ENCODE measurements at regions not wholly inside any gene's neighbourhood (a gene's known extent, or its start where the extent isn't known, plus 50 kb on each side); places are given as distances from the start of the nearest gene placed in this dataset.

GRCh38 chr16:9599415-9600120, 508.1 kb downstream of the HAPSTR1 start:
- ATAC-seq (no peak), DNase-seq (no peak)
- no peaks in the 10 kb centered on the region for H3K36me3 ChIP-seq (ENCODE audit: low read depth)
- no peaks in the 10 kb centered on the region for H3K9me3 ChIP-seq
- intact Hi-C loops (cut with DNase I, micrococcal nuclease), result no loop called here
- TF ChIP-seq CTCF (IDR thresholded peaks at IDR 0.05), result no peak
- H3K4me3 ChIP-seq, result no peak overlapping the region
- H3K4me1 ChIP-seq (ENCODE audit: low read depth), result no peaks in the 10 kb centered on the region

- H3K4me3 ChIP-seq, result no peak overlapping the region
- no peak for DNase-seq
- ATAC-seq, result no peak
- H3K4me1 ChIP-seq (ENCODE audit: low read depth), result no peaks in the 10 kb centered on the region
- TF ChIP-seq CTCF (IDR thresholded peaks at IDR 0.05), result no peak
- no peaks in the 10 kb centered on the region for H3K9me3 ChIP-seq
- H3K36me3 ChIP-seq (ENCODE audit: low read depth), result no peaks in the 10 kb centered on the region
- intact Hi-C loops (cut with DNase I, micrococcal nuclease), result no loop called here
Measured at GRCh38 chr16:9602189-9602588, 510.7 kb downstream of the HAPSTR1 start.

GRCh38 chr16:9603316-9603715, 511.9 kb downstream of the HAPSTR1 start:
- no peaks in the 10 kb centered on the region for H3K36me3 ChIP-seq (ENCODE audit: low read depth)
- ATAC-seq (no peak), DNase-seq (no peak)
- intact Hi-C loops (cut with DNase I, micrococcal nuclease), result no loop called here
- no peak for TF ChIP-seq CTCF (IDR thresholded peaks at IDR 0.05)
- no peaks in the 10 kb centered on the region for H3K9me3 ChIP-seq
- no peaks in the 10 kb centered on the region for H3K4me1 ChIP-seq (ENCODE audit: low read depth)
- H3K4me3 ChIP-seq, result no peak overlapping the region

GRCh38 chr16:9607515-9608230, 516.2 kb downstream of the HAPSTR1 start:
- no peaks in the 10 kb centered on the region for H3K36me3 ChIP-seq (ENCODE audit: low read depth)
- DNase-seq (no peak), ATAC-seq (no peak)
- H3K4me3 ChIP-seq, result no peak overlapping the region
- TF ChIP-seq CTCF (IDR thresholded peaks at IDR 0.05), result no peak
- H3K9me3 ChIP-seq, result no peaks in the 10 kb centered on the region
- H3K4me1 ChIP-seq (ENCODE audit: low read depth), result no peaks in the 10 kb centered on the region
- intact Hi-C loops (cut with DNase I, micrococcal nuclease), result no loop called here

GRCh38 chr16:9610727-9611126, 519.3 kb downstream of the HAPSTR1 start:
- no peak for ATAC-seq
- no peak for TF ChIP-seq CTCF (IDR thresholded peaks at IDR 0.05)
- H3K4me3 ChIP-seq, result no peak overlapping the region
- no peak for DNase-seq
- H3K4me1 ChIP-seq (ENCODE audit: low read depth), result no peaks in the 10 kb centered on the region
- intact Hi-C loops (cut with DNase I, micrococcal nuclease), result no loop called here
- H3K36me3 ChIP-seq (ENCODE audit: low read depth), result no peaks in the 10 kb centered on the region
- no peaks in the 10 kb centered on the region for H3K9me3 ChIP-seq

Data from mucosa of descending colon (tissue), 3 donors.